GM18907 (cell line): ENCODE measurements at regions not wholly inside any gene's neighbourhood (a gene's known extent, or its start where the extent isn't known, plus 50 kb on each side); places are given as distances from the start of the nearest gene placed in this dataset.
A peak's percentile ranks its signal among the peaks of the same experiment; 100 is the strongest.

ENCODE experiments used
- ATAC-seq: cut with Tn5 transposase; IDR thresholded peaks from one replicate; pipeline ENCODE4 v1.9.1; 2021; ENCODE audit warnings: mild to moderate bottlenecking, moderate library complexity; ENCODE audit not compliant: unreplicated experiment

DNA sequence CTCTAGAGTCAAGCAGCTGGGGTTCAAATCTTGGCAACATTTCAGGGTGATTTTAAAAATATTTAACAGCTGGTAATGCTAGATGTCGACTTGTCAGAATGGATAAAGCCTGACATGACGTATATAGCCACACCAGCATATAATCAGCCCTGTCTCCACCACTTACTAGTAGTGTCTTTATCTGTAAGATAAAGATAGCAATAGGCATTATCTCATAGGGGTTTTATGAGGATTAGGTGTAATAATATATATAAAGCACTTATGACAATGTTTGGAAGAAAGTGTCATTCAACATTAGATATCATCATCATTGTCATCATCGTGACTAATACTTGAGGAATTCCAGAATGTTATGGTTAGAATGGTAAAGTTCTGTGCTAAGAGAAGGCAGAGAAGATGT is 369.0 kb upstream of the CWC22 start:
- no peak for ATAC-seq

GRCh38 chr2:180374502-180375281 is 367.6 kb upstream of the CWC22 start:
- no peak for ATAC-seq

DNA sequence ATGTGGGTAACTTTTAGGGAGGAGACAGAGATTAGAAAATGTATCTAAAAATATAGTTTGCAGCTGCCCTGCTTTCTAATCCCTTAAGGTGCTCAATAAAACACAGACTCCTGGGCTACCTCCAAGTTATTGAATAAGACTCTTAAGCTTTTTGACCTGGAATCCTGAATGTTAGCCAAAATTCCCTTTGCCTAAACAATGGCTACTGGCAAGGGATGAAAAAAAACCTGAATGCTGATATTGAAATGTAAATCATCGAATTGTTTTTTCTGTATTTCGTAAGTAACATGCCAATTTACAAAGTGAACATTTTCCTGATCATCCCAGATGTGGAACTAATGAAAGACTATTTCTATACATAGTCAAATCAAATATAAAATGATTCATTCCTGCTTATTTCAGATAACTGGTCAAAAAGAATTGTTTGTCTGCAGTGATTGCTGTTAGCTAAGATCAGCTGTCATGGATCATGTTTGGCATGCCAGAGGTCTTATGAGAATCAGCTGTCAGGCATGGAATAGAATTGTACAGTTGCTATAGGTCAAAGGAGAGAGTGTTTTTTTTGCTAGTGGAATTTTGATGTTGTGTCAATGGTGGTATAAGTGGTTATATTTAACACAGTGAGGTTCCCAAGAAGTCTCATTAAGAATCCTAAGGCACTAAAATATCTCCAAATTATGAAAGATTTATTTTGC is 363.6 kb upstream of the CWC22 start:
- ATAC-seq: no peak

DNA sequence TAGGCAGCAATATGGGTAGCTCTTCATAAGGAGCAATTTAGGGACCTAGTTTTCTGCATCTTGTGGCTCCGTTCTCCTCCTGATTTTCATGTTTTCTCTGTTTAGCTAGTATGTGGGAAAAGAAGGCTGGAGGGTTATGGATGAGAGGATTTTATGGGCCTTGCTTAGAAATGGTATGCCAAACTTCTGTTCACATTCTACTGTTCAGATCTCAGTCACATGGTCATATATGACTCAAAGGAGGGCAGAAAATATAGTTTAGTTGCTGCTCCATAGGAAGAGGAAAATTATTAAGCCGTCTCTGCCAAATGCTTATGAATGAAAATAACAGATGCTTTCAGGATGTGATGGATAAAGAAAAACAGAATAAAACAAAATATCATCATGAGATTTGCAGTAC is 361.8 kb upstream of the CWC22 start:
- ATAC-seq: no peak

GRCh38 chr2:180367815-180368214 is 360.7 kb upstream of the CWC22 start:
- ATAC-seq: no peak

- ATAC-seq: no peak
Measured at GRCh38 chr2:180366481-180366880, 359.4 kb upstream of the CWC22 start.

GRCh38 chr2:180364719-180365118 is 357.6 kb upstream of the CWC22 start:
- no peak for ATAC-seq

DNA sequence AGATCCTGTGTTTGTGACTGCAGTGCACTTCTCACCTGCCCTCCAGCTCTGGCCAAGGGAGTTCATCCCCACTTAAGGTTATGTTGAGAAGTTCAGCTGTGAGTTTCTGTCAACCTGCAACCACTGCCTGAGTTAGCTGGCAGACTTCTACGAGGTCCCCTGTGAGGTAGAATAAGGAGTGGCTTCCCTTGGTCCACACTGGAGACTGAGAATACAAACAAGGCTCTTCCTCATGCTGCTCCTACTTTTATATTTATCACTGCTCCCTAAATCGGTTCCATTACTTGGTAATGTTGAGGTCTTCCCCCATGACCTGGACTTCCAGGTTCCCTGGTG is 353.2 kb upstream of the CWC22 start:
- ATAC-seq: peak; percentile 52

DNA sequence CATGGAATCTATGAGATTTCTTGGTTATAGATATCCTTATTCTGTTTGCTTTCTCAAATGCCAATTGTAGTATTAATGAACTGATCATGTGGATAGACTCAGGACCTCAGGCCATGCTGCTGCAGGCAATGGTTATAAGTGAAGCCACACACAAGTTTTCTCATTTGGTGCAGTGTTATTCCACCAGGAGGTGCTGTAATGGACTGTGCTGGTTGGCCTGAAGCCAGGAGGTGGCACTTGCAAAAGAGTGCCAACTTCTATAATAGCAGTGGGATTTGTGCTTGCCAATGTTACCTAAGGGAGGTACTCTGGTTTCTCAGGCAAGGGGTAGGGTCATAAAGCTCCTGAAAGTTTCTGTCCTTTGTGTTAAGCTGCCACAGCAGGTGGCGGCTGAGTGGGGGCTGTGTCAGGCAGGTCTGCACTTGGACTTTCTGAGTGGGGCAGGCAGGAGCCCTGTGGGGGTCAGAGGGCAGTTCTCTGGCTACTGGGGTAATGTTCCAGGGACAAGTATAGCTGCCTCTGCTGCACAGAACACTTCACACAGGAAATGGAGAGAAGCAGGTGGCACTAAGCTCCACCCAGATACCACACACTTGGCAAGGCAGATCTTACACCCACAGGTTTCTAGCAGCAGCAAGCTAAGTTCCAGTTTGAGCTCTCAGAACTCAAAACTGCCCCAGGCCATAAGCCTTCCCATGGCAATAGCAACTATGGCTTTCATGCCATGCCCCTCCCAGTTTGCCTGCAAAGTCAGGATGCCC is 352.6 kb upstream of the CWC22 start:
- peak; percentile 98 for ATAC-seq

DNA sequence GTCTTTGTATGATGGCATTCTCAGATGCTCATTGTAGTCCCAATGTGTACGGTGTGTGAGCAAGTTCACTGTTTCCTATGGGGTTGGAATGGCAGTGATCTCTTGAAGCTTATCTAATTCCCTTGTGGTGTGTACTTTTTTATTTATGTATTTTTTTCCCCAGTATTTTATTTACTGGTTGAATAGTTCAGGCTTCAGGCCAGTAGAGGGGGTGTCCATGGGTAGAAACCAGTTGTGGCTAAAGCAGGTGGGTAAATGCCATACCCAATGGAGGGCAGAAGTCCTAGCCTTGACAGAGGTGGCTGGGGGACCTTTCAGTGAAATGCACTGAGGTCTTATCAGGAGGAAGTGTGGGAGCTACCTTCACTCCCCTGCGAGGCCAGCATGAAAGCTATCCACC is 351.4 kb upstream of the CWC22 start:
- no peak for ATAC-seq

DNA sequence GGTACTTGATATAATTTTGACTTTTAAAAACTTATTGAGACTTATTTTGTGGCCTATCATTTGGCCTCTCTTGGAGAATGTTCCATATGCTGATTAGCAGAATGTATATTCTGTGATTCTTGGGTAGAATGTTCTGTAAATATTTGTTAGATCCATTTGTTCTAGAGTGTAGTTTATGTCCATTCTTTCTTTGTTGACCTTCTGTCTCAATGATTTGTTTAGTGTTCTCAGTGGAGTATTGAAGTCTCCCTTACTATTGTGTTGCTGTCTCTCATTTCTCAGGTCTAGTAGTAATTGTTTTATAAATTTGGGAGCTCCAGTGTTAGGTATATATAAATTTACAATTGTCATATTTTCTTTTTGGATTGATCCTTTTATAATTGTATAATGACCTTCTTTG is 349.6 kb upstream of the CWC22 start:
- no peak for ATAC-seq

- no peak for ATAC-seq
Measured at GRCh38 chr2:180352620-180353019, 345.5 kb upstream of the CWC22 start.

DNA sequence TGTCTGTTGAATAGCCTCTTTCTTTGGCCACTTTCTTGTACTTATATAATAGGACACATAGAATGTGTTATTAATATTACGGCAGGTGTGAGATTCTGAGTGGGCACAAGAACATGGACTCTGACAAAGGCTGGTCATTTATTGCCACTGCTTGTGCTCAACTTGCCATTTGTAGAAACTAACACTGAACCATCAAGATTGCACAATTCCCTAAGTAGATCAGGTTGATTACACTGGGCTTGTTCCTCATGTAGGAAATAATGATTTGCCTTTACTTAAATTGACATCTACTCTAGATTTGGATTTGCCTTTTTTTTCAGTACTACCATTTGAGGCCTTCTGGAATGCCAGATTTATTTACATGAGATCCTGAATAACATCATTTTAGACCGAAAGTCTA is 342.7 kb upstream of the CWC22 start:
- ATAC-seq: no peak

- ATAC-seq: no peak
Measured at GRCh38 chr2:180343528-180344345, 336.6 kb upstream of the CWC22 start.

DNA sequence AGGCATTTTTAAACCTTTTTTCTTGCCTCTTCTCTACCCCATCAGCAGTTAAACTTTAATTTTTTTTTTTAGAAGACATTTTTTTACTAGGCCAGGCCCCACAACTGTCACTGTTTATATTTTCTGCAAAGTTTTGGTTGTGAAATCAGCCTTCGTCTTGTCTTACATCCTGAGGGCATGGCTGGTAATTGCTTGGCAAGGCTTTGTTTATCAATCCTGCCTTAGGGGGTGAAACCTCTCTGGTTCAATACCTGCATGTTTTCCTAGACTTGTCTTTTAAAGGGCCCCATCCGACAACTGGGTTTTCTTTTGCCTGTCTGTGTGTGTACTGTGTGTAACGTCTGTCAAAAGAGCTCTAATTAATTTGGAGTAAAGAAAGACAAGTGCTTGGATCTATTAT is 330.0 kb upstream of the CWC22 start:
- no peak for ATAC-seq

DNA sequence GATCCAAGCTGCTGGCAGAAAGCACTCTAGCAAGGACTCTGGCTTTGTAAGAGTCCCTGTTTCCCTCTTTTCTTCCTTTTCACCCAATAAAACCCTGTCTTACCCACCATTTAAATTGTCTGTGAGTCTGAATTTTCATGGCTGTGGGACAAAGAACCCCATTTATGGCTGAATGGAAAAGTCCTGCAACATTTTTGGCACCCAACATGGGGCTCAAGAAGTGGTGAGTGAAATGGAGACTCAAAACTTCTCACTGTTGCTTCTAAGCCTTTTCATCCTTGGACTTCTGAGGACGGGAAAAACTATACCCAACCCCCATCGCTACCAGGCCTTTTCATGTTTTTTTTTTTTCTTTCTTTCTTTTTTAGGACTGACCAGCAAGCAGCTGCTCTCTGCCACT is 329.5 kb upstream of the CWC22 start:
- ATAC-seq: no peak

GRCh38 chr2:180334514-180334913 is 327.4 kb upstream of the CWC22 start:
- peak; percentile 100 for ATAC-seq

- ATAC-seq: no peak
Measured at GRCh38 chr2:180328795-180329422, 321.8 kb upstream of the CWC22 start.

DNA sequence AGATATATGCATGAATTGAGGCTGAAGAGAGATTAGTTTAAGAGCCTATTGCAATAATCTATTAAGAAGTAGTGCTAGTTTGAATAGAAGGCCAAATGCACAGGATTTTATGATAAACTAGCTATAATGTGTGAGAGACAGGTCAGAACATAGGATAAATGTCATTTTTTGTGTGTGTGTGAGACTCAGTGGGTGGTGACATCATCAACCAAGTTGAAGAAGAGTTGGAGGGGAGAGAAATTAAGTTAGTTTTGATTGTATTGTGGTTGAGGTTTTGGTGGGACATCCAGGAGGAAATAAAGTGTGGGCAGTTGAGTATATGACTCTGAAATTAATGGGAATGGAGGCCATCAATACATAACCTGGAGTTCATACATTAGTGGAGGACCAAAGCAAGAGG is 320.1 kb upstream of the CWC22 start:
- no peak for ATAC-seq

DNA sequence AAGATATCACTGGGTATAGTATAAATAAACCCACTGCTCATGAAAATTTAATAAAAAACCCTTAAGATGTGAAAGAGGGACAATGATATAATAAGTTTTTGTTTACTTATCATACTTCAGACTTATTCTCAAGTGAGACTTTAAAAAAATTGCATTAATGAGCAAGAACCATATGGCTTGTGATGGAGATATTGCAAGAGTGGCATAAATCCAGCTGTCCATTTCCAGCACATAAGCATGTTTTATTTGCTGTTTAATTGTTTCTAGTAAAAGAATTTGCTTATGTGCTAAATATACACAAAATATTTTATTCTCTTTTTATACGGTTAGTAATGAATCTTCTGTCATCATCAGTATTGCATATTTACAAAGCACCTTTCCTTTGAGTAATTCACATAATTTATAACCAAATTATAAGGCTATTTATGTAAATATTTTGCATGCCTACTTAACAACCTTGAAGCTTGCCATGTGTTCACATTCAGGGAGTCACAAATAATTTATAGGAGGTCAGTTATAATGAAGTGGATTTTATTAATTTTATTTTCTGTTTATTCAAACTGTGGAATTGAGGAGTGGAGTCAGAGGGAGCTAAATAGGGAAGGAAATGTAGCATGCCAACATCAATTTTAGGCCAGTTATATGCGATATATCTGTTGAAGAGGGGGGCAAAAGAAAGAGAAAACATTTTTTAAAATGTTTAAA is 318.5 kb upstream of the CWC22 start:
- ATAC-seq: no peak
